GM18511 (cell line): ENCODE measurements at regions not wholly inside any gene's neighbourhood (a gene's known extent, or its start where the extent isn't known, plus 50 kb on each side); places are given as distances from the start of the nearest gene placed in this dataset.

Experiments used
- ATAC-seq: cut with Tn5 transposase; IDR thresholded peaks from one replicate; pipeline ENCODE4 v1.9.1; 2021; ENCODE audit warnings: mild to moderate bottlenecking, moderate library complexity; ENCODE audit not compliant: unreplicated experiment

GRCh38 chr5:128665747-128666355 is 127.8 kb upstream of the FBN2 start:
- no peak for ATAC-seq

DNA sequence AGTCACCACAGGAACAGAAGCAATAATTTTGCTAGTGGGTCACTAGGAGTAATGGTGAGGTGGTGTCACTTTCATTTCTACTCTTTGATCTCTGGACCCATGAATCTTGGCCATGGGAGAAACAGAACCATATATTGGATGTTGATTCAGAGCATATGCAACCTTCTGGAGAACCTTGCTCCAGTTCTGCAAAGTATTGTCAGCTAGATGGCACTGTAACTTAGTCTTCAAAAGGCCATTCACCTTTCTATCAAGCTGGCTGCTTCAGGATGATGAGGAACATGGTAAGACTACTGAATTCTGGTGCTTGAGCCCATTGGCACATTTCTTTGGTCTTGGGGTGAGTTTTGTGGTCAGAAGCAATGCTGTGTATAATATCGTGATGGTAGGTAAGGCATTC is 129.1 kb upstream of the FBN2 start:
- ATAC-seq: no peak

DNA sequence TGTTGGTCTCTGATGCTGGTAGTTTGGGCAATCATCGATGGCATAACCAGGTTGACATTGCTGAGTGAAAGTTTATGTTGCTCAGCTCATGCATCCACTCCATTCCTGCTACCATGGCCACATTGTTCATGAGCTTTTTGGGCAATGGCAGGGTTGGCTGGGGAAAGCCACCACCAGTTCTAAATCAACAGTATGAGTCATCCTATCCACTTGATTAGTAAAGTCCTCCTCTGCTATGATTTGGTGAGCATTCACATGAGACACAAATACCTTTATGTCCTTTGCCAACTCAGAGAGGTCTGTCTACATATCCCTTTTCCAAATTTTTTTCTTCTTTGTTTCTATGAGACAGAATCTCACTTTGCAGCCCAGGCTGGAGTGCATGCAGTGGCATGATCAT is 129.7 kb upstream of the FBN2 start:
- no peak for ATAC-seq

GRCh38 chr5:128668921-128669320 is 130.9 kb upstream of the FBN2 start:
- no peak for ATAC-seq

DNA sequence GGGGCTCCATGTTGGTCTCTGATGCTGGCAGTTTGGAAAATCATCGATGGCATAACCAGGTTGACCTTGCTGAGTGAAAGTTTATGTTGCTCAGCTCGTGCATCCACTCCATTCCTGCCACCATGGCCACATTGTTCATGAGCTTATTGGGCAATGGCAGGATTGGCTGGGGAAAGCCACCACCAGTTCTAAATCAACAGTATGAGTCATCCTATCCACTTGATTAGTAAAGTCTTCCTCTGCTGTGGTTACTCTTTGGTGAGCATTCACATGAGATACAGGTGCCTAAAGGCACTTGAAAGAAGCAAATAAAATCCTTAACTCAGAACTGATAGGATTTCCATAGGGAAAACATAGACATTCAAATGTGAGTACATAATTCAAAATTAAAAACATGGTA is 131.8 kb upstream of the FBN2 start:
- peak; percentile 51 for ATAC-seq

DNA sequence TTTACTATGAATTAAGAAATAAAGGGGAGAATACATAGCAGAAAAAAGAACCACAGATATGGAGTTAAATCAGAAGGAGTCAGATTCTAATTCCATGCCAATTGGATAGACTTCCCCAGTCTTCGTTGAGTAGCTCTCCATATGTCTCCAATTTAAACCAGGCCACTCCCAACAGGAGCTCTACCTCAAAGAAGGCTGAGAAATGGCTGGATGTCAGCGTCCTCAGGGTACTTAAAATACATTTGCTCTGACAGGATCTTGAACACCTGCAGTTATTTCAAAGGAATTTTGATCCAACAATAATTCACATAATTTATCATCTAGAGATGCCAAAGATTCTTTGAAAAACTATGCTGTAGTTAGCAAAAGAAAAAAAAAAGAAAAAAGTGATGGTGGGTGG is 133.9 kb upstream of the FBN2 start:
- no peak for ATAC-seq

GRCh38 chr5:128673000-128673399 is 135.0 kb upstream of the FBN2 start:
- ATAC-seq: no peak

- no peak for ATAC-seq
Measured at GRCh38 chr5:128673411-128673957, 135.4 kb upstream of the FBN2 start.

DNA sequence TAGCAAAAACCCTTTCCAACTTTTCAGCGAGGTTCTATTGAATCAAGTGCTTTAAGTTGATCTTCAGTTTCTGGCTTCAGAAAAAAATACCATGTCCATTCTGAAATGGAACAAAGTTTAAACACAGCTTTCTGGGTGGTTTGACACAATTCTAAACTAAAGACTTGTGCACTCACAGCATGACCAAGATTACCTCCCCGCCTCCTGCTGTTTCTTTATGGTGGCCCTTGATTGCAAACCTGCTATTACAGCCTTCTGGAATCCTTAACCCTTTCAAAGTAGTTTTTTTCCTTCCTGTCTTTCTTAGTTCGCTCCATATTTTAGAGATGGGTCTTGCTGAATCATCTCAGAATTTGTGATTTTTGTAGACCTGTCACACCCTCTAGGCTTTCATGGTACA is 135.9 kb upstream of the FBN2 start:
- ATAC-seq: no peak

DNA sequence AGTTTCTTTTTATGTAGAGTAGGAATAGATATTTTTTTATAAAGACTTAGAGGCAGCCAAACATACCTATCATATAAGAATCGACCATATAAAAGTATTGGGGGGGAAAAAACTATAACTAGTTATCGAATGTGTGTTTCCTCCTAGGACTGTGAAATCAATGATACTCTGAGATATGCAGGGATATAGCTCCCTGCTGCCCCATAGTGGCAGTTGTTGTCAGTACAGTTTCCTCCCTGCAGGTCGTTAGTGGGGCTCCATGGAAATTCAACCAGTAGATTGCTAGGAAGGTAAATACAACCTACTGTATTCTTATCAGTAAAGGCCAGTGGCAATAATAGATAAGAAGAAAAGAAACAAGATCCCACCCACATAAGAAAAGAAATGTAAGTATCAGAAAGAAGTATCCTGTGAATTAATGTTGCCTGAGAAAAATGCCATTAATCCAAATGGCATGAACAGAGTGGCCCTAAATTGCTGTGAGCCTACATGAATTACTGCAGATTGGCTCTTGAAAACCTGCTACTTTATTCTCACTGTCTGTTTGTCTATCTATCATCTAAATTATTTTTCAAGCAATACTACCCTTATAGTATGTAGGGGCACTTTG is 136.9 kb upstream of the FBN2 start:
- peak; percentile 87 for ATAC-seq

DNA sequence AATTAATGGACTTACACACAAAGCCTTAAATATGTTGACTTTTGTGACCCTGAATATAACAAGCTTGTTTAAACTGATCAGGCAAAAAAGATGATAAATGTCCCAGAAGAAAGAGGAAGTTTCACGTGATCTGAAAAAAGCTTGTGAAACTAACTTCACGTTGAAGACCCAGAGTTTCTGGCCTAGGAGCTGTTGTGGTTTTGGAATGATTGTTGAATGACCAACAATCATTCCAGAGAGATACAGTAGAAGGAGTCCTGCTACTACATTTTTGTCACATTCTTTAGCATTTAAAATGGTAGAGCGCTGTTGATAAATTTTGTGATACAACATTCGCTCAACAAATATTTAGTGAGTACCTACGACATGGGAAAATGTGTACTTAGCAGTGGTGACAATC is 143.1 kb upstream of the FBN2 start:
- no peak for ATAC-seq

GRCh38 chr5:128681764-128682592 is 143.9 kb upstream of the FBN2 start:
- no peak for ATAC-seq

GRCh38 chr5:128682669-128683068 is 144.6 kb upstream of the FBN2 start:
- ATAC-seq: no peak

DNA sequence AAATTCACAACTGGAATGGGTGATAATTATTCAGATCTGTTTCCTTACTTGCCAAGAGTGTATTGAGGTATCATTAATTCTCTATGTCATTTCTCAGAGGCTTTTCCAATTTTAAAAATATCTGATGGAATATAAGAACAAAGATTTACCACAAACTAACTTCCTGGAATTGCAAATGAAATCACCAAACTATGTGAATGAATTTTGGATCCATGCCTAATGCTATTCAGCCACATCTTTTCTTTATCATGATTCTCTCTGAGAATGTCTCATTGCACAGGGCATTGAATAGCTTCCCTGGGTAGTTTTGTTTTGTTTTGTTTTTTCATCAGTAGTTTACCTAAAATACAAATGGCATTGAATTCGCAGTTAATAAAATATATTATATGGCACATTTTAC is 146.9 kb upstream of the FBN2 start:
- ATAC-seq: no peak

- ATAC-seq: no peak
Measured at GRCh38 chr5:128687930-128688329, 149.9 kb upstream of the FBN2 start.

DNA sequence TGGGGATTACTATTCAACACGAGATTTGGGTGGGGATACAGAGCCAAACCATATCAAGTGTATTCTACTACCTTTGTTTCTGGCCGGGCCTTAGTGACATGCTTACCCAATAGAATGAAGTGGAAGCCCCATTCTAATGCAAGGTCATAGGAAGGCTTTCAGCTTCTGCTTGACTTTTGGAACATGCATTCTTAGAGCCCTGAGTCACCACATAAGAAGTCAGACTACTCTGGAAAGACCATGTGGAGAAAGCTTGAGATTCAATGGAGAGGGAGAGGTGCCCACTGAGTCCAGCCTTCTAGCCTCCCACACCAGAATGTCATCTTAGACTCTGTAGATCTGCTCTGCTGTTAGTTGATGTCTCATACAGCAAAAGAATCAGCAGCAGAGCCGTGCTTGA is 155.7 kb upstream of the FBN2 start:
- ATAC-seq: no peak

- ATAC-seq: no peak
Measured at GRCh38 chr5:128695791-128696530, 157.9 kb upstream of the FBN2 start.

GRCh38 chr5:128701301-128701700 is 163.3 kb upstream of the FBN2 start:
- ATAC-seq: no peak

- ATAC-seq: no peak
Measured at GRCh38 chr5:128703322-128703721, 165.3 kb upstream of the FBN2 start.

GRCh38 chr5:128706269-128706668 is 168.2 kb upstream of the FBN2 start:
- no peak for ATAC-seq

- ATAC-seq: no peak
Measured at GRCh38 chr5:128708841-128709240, 170.8 kb upstream of the FBN2 start.
